GM19238 (cell line): ENCODE measurements at regions not wholly inside any gene's neighbourhood (a gene's known extent, or its start where the extent isn't known, plus 50 kb on each side); places are given as distances from the start of the nearest gene placed in this dataset.
"Not testable (repeated sequence)": the region's sequence is repeated elsewhere in the genome, so short reads cannot be mapped to it uniquely, and the experiment has no call there.

Experiments
- DNase-seq: peaks from one replicate; pipeline ENCODE4 v3.0.0; 2011; ENCODE audit warnings: low spot score; ENCODE audit not compliant: insufficient read length

DNA sequence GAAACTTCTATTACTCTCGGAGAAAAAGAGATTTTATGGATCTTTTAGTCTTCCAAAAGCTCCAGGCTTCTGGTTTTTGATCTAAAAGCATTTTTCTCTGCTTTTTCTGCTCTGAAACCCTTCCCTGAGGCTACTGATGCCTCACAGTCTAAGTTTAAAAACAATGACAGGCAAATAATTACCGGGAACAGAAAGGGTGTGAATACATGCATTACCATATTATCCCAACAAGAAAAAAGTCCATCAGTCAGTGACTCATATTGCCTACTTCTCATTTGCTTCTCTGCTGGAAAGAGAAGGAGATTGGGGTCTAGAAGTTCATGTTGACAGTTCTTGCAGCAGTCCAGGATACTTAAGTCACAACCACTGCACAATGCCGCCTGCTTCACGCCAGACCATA, 482.9 kb upstream of the C16orf82 start:
- DNase-seq = no peak

- no peak for DNase-seq
These were observed 473.0 kb upstream of the C16orf82 start for GRCh38 chr16:26593700-26594099.

DNA sequence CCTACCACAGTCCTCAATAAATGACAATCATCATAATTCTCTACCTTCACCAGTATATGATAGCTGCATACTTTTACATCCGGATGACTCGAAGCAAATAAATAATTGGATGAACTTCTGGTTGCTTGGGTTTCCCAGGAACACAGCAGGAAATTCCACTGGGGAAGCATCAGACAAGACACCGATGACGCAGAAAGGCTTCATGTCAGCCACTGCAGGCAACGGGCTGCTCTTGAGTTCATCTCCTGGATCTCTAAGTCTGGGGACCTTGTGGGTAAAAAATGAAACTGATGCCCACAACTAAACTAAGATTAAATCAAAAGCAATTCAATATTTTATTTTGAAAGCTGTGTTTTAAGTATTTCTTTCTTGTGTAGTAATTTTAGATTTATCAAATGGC, 472.1 kb upstream of the C16orf82 start:
- no peak for DNase-seq

- DNase-seq = no peak
These were observed 471.5 kb upstream of the C16orf82 start for GRCh38 chr16:26595199-26595598.

- DNase-seq = not testable (repeated sequence)
These were observed 470.7 kb upstream of the C16orf82 start for GRCh38 chr16:26596033-26596432.

DNA sequence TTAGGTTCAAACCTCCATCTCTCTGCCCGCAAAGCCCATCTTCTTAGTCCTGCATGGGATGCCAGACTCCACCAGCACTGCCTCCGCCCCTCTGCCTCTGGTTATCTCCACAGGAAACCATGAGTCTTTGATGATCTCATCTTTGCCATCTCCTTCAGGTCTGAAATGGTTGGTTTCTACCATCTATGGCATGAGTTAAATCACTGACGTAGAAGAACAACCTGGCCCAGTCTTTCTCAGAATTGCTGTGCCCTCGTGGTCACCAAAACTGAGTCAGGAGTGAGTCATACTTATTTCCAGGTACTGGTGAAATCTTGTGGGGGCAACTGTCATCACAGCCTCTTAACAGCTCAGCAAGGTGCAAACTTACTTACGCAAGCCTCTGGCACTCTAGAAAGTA, 468.7 kb upstream of the C16orf82 start:
- DNase-seq = no peak

- no peak for DNase-seq
These were observed 467.5 kb upstream of the C16orf82 start for GRCh38 chr16:26598998-26599784.

GRCh38 chr16:26599785-26600104, 467.0 kb upstream of the C16orf82 start:
- DNase-seq = no peak

DNA sequence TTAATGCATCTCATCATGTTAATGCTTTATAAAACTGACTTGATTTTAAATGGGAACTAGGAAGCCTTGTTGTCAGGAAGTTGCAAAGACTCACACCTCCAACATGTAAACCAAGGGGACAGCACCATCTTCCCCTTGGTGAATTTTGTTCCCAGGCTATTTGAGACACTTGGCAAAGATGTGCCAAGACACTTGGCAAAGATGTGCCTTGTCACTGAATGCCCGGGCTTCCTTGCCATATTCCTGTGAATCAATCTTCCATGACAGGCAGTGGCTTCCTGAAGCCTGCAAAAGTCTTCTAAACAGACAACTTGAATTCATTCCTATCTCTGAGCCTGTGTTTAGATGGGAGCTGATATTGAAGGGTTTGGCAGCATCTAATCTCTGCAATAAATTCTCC, 465.4 kb upstream of the C16orf82 start:
- no peak for DNase-seq

GRCh38 chr16:26605626-26606271, 461.0 kb upstream of the C16orf82 start:
- DNase-seq = no peak

- DNase-seq = no peak
These were observed 460.2 kb upstream of the C16orf82 start for GRCh38 chr16:26606381-26607150.

DNA sequence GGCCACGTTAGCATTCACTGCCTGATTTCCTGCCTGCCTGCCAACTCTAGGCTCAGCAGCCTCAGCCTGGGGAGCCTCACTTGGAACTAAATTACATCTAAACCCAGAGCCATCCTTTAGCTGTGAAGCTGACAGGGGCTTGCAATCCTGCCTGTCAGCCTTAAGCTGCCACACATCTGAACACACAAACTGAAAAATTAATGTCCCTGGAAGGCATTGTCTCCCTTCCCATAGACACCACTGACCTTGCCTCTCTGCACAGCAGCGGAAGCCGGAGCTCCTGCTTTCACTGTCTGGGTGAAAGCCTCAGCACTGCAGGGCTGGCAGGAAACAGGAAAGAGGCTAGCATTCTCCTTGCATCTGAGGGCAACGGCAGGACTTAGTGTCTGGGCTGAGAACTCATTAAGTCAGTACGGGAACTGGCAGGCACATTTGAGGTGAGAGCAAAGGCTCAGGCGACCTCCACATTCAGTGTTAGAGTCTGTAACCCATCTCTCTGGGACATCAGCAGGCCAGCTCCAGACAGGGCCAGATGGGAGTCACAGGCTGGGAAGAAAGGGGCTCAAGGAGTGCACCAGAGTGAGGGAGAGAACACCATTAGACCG, 452.4 kb upstream of the C16orf82 start:
- no peak for DNase-seq

DNA sequence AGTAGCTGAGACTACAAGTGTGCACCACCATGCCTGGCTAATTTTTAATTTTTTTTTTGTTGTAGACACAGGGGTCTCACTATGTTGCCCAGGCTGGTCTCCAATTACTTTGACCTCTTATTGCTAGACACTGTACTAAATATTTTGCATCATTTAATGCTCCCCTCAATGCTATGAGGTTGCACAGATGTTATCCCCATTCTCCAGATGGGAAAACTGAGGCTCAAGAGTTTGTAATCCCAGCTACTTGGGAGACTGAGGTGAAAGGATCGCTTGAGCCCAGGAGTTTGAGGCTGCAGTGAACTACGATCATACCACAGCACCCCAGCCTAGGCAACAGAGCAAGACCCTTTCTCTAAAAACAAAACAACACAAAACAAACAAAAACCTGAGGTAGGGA, 443.3 kb upstream of the C16orf82 start:
- no peak for DNase-seq

DNA sequence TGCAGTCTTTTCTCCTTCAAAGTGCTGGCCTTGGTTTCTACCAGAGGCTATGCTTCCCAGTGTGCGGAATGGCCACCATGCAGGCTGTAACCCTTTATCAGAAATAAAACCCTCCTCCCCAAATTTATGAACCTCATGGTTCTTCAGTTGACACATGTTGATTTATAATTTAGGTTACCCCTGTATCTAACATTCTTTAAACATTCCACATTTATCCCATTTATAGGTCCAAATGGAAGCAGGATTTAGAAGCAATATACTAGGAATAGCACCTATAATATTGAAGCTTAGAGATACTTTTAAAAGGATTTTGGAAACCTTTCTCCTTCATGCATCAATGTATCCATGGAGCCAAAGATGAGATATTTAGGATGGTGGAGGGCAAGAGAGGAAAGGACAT, 438.8 kb upstream of the C16orf82 start:
- no peak for DNase-seq

GRCh38 chr16:26631365-26631764, 435.4 kb upstream of the C16orf82 start:
- DNase-seq = not testable (repeated sequence)

GRCh38 chr16:26642047-26642664, 424.6 kb upstream of the C16orf82 start:
- DNase-seq = no peak

DNA sequence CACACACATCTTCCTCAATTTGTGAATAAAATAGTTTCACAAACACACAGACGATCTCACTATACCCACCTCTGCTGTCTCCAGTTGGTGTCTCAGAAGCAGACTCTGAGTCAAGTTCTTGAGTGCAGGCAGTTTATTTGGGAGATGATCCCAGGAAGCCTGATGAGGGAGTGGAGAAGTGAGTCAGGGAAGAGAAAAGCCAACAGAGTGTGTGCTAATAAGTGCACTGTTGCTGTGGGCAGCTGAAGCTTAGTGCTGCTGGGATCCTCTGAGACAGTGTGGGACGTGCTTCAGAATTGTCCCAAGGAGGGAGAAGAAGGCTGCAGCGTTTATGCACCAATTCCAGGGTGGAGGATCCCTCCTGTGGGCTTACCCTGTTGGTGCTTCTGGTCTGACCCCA, 423.2 kb upstream of the C16orf82 start:
- no peak for DNase-seq

DNA sequence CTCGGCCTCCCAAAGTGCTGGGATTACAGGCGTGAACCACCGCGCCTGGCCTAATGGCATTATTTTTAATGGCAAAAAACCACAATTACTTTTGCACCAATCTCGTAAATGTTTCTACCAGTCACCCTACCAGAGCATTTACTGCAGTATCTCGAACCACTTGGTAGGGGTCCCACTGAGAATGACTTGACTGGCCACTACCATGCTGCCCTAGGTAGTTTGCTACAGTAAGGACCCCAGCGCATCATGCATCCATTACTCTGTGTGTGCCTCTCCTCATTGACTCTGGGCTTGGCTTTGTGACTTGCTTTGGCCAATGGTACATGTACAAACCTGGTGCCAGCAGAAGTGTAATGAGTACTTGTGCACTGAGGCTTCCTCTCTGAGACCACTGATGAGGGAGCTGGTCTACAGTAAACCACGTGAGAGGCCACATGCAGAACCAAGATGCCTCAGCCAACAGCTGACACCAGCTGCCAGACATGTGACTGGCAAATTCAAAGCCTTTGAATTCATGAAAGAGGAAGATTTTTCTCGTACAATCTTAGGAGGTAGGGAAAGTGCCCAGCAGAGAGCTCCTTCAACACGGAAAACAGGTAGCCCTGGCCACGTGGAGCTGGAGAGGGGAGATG, 421.7 kb upstream of the C16orf82 start:
- no peak for DNase-seq

- DNase-seq = no peak
These were observed 421.1 kb upstream of the C16orf82 start for GRCh38 chr16:26645614-26646013.

- DNase-seq = no peak
These were observed 418.9 kb upstream of the C16orf82 start for GRCh38 chr16:26647870-26648269.

DNA sequence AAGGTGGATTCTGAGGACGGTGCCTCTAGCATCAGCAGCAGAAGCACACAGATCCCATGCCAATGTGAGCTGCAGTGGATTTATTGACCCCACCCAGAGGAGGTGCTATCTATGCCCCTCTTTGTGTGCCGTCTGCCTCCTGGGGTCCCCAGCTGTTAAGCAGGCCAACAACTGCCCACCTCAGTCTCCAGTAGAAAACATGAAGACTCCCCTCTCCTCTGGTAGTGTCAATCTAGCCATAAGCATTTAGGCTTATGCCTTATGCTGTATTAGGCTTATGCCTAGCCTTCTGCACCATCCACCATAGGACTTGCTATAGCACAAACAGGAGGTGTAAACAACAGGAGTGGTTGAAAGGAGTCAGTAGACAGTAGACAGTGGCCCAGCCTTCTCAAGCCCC, 417.9 kb upstream of the C16orf82 start:
- DNase-seq = no peak
